WTC11 (cell line): ENCODE measurements at regions not wholly inside any gene's neighbourhood (a gene's known extent, or its start where the extent isn't known, plus 50 kb on each side); places are given as distances from the start of the nearest gene placed in this dataset.

Experiments used
- CREB1 ChIP-seq: sonication (generic); formaldehyde crosslinking; IDR thresholded peaks from 2 replicates; pipeline ENCODE4 v1.8.0; 2023; ENCODE audit warnings: mild to moderate bottlenecking, missing genetic modification reagents
- GABPB1 ChIP-seq: sonication (generic); formaldehyde crosslinking; IDR thresholded peaks from 2 replicates; pipeline ENCODE4 v1.8.1; 2023; ENCODE audit warnings: mild to moderate bottlenecking, missing genetic modification reagents
- NFATC4 ChIP-seq: fragments of 250-450 bp; sonication (Bioruptor Pico); IDR thresholded peaks from 2 replicates; pipeline ENCODE4 v1.9.0; 2021; ENCODE audit warnings: mild to moderate bottlenecking
- RELA ChIP-seq: sonication (generic); formaldehyde crosslinking; IDR thresholded peaks from 2 replicates; pipeline ENCODE4 v1.8.1; 2022; ENCODE audit warnings: missing genetic modification reagents, mild to moderate bottlenecking, borderline replicate concordance
- ZNF232 ChIP-seq: sonication (generic); formaldehyde crosslinking; IDR thresholded peaks from 2 replicates; pipeline ENCODE4 v1.8.0; 2022; ENCODE audit warnings: mild to moderate bottlenecking, missing genetic modification reagents
- TF ChIP-seq, protein P1 (sequence below): sonication (generic); formaldehyde crosslinking; IDR thresholded peaks from 2 replicates; pipeline ENCODE4 v1.8.0; 2022; ENCODE audit warnings: mild to moderate bottlenecking, missing genetic modification reagents
- TF ChIP-seq, protein P2 (sequence below): sonication (generic); formaldehyde crosslinking; IDR thresholded peaks from 2 replicates; pipeline ENCODE4 v1.8.1; 2023; ENCODE audit warnings: mild to moderate bottlenecking, missing genetic modification reagents
- TF ChIP-seq, protein P3 (sequence below): sonication (generic); formaldehyde crosslinking; IDR thresholded peaks from 2 replicates; pipeline ENCODE4 v1.8.0; 2022; ENCODE audit warnings: missing genetic modification reagents

DNA sequence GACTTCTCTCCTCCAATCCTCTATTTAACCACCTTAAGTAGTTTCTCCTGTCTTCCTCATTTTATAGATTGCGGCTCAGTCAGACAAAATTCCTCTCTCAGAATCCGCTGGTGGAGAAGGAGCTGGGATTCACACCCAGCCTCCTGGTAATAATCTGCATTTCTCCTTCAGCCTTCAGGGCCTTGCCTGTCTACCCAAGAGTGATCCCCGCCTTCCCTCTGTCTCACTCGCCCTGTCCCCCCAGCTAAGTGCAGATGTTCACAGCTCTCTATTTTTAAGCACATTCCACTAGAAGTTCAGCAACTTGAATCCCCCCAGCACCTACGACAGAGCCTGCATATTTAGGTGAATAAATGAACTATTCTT is 212.5 kb upstream of the HAAO start:
- TF ChIP-seq, protein P1, sequence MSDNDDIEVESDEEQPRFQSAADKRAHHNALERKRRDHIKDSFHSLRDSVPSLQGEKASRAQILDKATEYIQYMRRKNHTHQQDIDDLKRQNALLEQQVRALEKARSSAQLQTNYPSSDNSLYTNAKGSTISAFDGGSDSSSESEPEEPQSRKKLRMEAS = no peak
- no peak for TF ChIP-seq GABPB1
- TF ChIP-seq ZNF232 (CRISPR knock-in tag) = no peak
- TF ChIP-seq, protein P2, sequence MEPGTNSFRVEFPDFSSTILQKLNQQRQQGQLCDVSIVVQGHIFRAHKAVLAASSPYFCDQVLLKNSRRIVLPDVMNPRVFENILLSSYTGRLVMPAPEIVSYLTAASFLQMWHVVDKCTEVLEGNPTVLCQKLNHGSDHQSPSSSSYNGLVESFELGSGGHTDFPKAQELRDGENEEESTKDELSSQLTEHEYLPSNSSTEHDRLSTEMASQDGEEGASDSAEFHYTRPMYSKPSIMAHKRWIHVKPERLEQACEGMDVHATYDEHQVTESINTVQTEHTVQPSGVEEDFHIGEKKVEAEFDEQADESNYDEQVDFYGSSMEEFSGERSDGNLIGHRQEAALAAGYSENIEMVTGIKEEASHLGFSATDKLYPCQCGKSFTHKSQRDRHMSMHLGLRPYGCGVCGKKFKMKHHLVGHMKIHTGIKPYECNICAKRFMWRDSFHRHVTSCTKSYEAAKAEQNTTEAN = no peak
- no peak for TF ChIP-seq RELA (CRISPR knock-in tag)
- TF ChIP-seq CREB1 (CRISPR knock-in tag) = no peak
- TF ChIP-seq, protein P3, sequence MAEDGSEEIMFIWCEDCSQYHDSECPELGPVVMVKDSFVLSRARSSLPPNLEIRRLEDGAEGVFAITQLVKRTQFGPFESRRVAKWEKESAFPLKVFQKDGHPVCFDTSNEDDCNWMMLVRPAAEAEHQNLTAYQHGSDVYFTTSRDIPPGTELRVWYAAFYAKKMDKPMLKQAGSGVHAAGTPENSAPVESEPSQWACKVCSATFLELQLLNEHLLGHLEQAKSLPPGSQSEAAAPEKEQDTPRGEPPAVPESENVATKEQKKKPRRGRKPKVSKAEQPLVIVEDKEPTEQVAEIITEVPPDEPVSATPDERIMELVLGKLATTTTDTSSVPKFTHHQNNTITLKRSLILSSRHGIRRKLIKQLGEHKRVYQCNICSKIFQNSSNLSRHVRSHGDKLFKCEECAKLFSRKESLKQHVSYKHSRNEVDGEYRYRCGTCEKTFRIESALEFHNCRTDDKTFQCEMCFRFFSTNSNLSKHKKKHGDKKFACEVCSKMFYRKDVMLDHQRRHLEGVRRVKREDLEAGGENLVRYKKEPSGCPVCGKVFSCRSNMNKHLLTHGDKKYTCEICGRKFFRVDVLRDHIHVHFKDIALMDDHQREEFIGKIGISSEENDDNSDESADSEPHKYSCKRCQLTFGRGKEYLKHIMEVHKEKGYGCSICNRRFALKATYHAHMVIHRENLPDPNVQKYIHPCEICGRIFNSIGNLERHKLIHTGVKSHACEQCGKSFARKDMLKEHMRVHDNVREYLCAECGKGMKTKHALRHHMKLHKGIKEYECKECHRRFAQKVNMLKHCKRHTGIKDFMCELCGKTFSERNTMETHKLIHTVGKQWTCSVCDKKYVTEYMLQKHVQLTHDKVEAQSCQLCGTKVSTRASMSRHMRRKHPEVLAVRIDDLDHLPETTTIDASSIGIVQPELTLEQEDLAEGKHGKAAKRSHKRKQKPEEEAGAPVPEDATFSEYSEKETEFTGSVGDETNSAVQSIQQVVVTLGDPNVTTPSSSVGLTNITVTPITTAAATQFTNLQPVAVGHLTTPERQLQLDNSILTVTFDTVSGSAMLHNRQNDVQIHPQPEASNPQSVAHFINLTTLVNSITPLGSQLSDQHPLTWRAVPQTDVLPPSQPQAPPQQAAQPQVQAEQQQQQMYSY (CRISPR knock-in tag) = no peak
- no peak for TF ChIP-seq NFATC4 (CRISPR knock-in tag)
